ENCODE measurements at regions not wholly inside any gene's neighbourhood (a gene's known extent, or its start where the extent isn't known, plus 50 kb on each side); places are given as distances from the start of the nearest gene placed in this dataset.

GRCh38 chr17:34725008-34725407, 145.6 kb downstream of the TMEM132E start:
- TF ChIP-seq CTCF (IDR thresholded peaks at IDR 0.05) = no peak
- no peak for TF ChIP-seq POLR2A (IDR thresholded peaks at IDR 0.05)

Measured in thyroid gland (tissue), 4 donors.